Inflammatory macrophage (primary cell): ENCODE measurements at regions not wholly inside any gene's neighbourhood (a gene's known extent, or its start where the extent isn't known, plus 50 kb on each side); places are given as distances from the start of the nearest gene placed in this dataset.
"Not testable (repeated sequence)": the region's sequence is repeated elsewhere in the genome, so short reads cannot be mapped to it uniquely, and the experiment has no call there.

Experiments used
- DNase-seq, 2 donors: peaks; one replicate each; pipeline ENCODE4 v3.0.0-alpha.2; 2020 to 2022

GRCh38 chr4:111040904-111041303 lies 418.0 kb upstream of the PITX2 start:
- DNase-seq = no peak

GRCh38 chr4:111043286-111043685 lies 420.4 kb upstream of the PITX2 start:
- no peak for DNase-seq

- no peak for DNase-seq
These were observed 423.1 kb upstream of the PITX2 start for GRCh38 chr4:111045992-111046391.

- DNase-seq = no peak
These were observed 423.9 kb upstream of the PITX2 start for GRCh38 chr4:111046811-111047210.

- no peak for DNase-seq
These were observed 425.4 kb upstream of the PITX2 start for GRCh38 chr4:111048316-111048715.

- no peak for DNase-seq
These were observed 441.6 kb upstream of the PITX2 start for GRCh38 chr4:111064342-111064993.

- no peak for DNase-seq
These were observed 443.1 kb upstream of the PITX2 start for GRCh38 chr4:111066001-111066400.

GRCh38 chr4:111066447-111066846 lies 443.6 kb upstream of the PITX2 start:
- no peak for DNase-seq

- DNase-seq = no peak
These were observed 444.0 kb upstream of the PITX2 start for GRCh38 chr4:111066887-111067286.

- DNase-seq = no peak
These were observed 446.0 kb upstream of the PITX2 start for GRCh38 chr4:111068883-111069282.

- DNase-seq = no peak
These were observed 447.5 kb upstream of the PITX2 start for GRCh38 chr4:111070390-111070789.

GRCh38 chr4:111074523-111075114 lies 451.7 kb upstream of the PITX2 start:
- no peak for DNase-seq

- not testable (repeated sequence) for DNase-seq
These were observed 453.4 kb upstream of the PITX2 start for GRCh38 chr4:111076299-111076698.

- DNase-seq = no peak
These were observed 485.3 kb upstream of the PITX2 start for GRCh38 chr4:111108153-111108552.

- DNase-seq = no peak
These were observed 490.7 kb upstream of the PITX2 start for GRCh38 chr4:111113591-111113990.

GRCh38 chr4:111115881-111116280 lies 493.0 kb upstream of the PITX2 start:
- no peak for DNase-seq

GRCh38 chr4:111120191-111120590 lies 497.3 kb upstream of the PITX2 start:
- DNase-seq = no peak

- DNase-seq = no peak
These were observed 503.5 kb upstream of the PITX2 start for GRCh38 chr4:111126340-111126739.

- no peak for DNase-seq
These were observed 505.0 kb upstream of the PITX2 start for GRCh38 chr4:111127841-111128240.

GRCh38 chr4:111128327-111128726 lies 505.4 kb upstream of the PITX2 start:
- DNase-seq = no peak

- DNase-seq = no peak
These were observed 513.6 kb upstream of the PITX2 start for GRCh38 chr4:111136438-111136837.

- DNase-seq = no peak
These were observed 514.1 kb upstream of the PITX2 start for GRCh38 chr4:111136967-111137366.

- no peak for DNase-seq
These were observed 520.6 kb upstream of the PITX2 start for GRCh38 chr4:111143510-111143909.

- no peak for DNase-seq
These were observed 532.1 kb upstream of the PITX2 start for GRCh38 chr4:111154934-111155333.

GRCh38 chr4:111164556-111164955 lies 541.7 kb upstream of the PITX2 start:
- DNase-seq = not testable (repeated sequence)
